HG03571 (cell line): ENCODE measurements at regions not wholly inside any gene's neighbourhood (a gene's known extent, or its start where the extent isn't known, plus 50 kb on each side); places are given as distances from the start of the nearest gene placed in this dataset.
"Not testable (repeated sequence)": the region's sequence is repeated elsewhere in the genome, so short reads cannot be mapped to it uniquely, and the experiment has no call there.

ENCODE experiments used
- ATAC-seq: cut with Tn5 transposase; IDR thresholded peaks from one replicate; pipeline ENCODE4 v1.9.1; 2021; ENCODE audit not compliant: unreplicated experiment

DNA sequence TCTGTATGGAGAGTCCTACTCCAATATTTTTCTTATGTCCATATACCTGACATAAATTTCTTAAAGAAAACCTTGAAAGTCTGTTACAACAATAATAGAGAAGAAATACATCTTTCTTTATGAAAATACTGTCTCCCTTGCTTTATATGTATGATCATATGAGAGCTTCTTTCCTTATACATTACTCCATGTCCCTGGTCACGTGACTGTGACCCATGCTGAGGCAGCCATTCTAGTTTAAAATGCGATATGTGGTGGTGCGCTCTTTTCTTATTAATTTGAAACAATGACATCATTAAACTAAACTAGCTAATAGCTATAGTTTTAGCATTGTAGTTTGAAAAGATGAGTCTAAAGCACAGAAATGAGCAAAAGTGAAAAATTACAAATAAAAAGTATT is 1120.3 kb upstream of the PRR20A start:
- ATAC-seq = no peak

DNA sequence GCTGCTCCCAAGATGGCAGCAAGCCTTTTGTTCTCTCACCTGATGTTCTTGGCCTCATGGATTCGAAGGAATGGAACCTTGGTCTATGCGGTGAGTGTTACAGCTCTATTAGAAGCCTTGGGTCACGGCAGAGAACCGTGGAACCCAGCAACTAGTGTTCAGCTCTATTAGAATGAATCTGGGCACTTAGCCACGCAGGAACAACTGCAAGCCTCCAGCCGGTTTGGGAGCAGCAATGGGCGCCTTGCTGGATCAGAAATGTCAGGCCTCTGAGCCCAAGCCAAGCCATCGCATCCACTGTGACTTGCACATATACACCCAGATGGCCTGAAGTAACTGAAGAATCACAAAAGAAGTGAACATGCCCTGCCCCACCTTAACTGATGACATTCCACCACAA is 1100.7 kb upstream of the PRR20A start:
- no peak for ATAC-seq

DNA sequence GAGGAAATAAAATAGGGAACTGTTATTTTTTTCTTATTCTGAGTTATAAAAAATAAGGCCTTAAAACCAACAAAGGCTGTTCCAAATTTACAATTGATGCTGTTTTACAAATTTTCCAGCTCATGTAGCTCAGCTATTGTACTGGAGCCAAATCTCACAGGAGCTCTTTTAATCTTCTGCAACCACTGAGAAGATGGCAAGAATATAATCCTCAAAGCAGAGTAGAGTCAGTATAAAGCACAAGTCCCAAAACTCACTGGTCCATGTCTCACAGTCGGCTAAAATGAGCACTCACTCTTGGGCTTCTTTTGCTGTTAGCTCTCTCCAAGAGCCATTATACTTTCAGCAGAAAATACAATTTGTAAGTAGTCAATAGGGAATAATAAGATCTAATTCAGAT is 1074.4 kb upstream of the PRR20A start:
- no peak for ATAC-seq

DNA sequence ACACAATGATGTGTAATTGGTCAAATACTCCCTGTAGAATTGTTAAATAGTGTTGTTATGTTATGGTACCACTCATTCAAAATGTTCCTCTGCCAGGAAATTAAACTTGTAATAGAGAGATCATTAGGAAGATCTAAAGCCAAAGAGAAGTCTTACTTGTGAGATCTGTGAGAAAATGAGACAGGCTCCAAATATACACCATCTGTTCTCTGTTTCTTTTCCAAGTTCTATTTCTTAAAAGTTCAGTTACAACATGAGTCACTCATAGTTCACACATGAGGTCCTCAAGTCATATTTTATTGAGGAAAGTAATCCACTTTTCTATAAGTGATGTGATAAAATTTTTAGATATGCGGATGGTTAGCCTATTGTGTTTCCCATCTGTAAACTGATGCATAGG is 1038.1 kb upstream of the PRR20A start:
- ATAC-seq = no peak

DNA sequence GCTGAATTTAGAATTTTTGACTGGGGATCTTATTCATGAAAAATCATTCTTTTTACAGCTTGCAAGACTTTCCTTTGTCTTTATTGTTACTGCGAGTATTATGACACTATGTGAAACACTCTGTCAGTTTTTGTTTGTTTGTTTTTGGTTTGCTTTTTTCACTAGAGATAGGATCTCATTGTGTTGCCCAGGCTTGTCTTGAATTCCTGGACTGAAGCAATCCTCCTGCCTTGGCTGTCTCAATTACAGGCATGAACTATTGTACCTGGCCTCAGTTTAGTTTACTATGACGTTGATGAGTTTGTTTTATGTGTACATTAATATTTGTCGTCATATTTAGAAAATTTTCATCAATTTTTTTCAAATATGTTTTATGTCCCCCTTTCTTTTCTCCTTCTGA is 1030.0 kb upstream of the PRR20A start:
- ATAC-seq = no peak

GRCh38 chr13:56134524-56134923 is 1006.2 kb upstream of the PRR20A start:
- no peak for ATAC-seq

DNA sequence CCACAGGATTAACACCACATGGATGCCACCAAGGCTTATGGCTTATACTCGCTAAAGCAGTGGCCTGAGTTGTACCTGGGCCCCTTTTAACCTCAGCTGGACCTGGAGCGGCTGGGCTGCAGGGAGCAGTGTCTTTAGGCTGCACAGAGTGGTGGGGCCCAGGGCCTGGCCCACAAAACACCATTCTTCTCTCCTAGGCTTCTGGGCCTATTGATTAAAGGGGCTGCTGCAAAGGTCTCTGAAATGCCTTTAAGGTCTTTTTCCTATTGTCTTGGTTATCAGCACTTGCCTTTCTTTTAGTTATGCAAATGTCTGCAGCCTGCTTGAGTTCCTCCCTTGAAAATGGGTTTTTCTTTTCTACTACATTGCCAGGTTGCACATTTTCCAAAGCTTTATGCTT is 973.9 kb upstream of the PRR20A start:
- no peak for ATAC-seq

- no peak for ATAC-seq
Observed at GRCh38 chr13:56168581-56168980, 972.1 kb upstream of the PRR20A start.

- no peak for ATAC-seq
Observed at GRCh38 chr13:56173346-56173745, 967.4 kb upstream of the PRR20A start.

DNA sequence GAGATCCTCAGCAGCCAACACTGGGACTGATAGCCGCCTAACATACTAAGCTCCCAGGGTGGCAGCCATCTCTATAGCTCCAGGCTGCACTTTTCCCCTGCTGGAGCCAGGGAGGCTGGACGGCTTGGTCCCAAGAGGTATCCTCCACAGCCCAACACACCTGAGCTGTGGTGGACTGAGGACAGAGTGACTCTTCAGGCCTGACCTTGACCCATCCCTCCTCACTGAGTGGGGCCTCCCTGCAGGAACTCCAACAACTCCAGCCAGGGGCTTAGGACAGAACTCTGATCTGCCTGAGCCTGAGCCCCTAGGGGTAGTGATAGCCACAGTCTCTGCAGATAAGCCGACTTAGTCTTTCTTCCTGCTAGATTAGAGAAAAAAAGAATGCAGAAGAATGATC is 958.1 kb upstream of the PRR20A start:
- ATAC-seq = no peak

- ATAC-seq = no peak
Observed at GRCh38 chr13:56187331-56187730, 953.4 kb upstream of the PRR20A start.

DNA sequence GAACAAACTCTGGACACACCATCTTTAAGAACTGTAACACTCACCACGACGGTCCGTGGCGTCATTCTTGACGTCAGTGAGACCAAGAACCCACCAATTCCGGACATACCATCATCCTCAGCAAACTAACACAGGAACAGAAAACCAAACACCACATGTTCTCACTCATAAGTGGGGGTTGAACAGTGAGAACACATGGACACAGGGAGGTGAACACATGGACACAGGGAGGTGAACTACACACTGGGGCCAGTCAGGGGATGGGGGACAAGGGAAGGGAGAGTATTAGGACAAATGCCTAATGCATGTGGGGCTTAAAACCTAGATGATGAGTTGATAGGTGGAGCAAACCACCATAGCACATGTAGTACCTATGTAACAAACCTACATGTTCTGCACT is 952.1 kb upstream of the PRR20A start:
- not testable (repeated sequence) for ATAC-seq

- ATAC-seq = no peak
Observed at GRCh38 chr13:56189439-56189838, 951.3 kb upstream of the PRR20A start.

- no peak for ATAC-seq
Observed at GRCh38 chr13:56189978-56190377, 950.7 kb upstream of the PRR20A start.

GRCh38 chr13:56198350-56198749 is 942.4 kb upstream of the PRR20A start:
- ATAC-seq = no peak

DNA sequence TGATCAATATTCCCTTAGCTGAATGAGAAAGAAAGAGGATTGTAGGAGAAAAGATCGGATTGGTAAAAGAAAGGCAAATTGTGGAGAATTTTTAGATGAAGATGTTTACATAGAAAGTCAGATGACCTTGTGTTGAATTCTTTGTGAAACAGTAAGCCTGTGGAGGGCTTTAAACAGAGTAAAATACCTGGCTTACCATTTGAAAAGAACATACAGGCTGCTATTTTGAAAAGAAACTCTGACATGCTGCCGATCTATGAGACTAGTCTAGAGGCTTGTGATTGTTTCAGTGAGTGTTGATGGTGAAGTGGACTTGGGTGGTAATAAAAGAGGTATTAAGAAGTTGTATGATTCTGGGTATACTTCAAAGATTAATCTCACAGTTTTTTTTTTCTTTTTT is 938.9 kb upstream of the PRR20A start:
- no peak for ATAC-seq

- no peak for ATAC-seq
Observed at GRCh38 chr13:56216221-56216620, 924.5 kb upstream of the PRR20A start.

DNA sequence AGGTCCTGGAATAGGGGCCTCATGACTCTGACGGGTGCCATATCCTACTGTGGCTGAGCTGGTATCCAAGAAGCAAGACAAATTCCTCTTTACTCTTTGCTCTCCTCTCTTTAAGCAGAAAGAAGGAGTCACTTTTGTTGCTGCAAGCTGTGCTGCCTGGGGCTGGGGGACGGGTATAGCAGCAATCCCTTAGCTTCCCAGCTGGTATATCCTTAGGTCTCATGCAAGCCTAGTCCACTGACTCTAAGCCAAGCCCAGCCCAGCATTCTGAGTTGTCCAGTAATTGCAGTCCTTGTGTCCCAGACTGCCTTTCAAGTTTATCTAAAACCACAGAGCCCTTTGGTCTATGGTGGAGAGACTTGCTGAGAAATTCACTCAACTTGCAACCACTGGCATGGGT is 893.0 kb upstream of the PRR20A start:
- ATAC-seq = no peak

DNA sequence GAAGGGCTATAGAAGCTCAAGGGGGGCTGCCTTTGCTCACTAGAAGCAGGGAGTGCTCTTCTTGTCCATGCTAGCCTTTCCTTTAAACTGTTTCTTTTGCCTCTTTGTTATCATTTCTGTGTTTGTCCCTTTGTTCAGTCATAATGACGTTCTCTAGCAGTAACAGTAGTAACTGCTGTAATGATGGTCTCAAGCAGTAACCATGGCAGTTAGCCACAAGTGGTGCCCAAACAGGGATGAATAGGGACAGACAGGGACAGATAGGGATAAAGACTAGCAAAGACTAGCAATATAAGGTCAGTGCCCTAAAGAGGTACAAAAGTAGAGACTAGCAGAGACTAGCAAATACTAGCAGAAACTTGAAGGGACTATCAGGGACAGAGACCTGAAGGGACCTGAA is 869.0 kb upstream of the PRR20A start:
- ATAC-seq = no peak

DNA sequence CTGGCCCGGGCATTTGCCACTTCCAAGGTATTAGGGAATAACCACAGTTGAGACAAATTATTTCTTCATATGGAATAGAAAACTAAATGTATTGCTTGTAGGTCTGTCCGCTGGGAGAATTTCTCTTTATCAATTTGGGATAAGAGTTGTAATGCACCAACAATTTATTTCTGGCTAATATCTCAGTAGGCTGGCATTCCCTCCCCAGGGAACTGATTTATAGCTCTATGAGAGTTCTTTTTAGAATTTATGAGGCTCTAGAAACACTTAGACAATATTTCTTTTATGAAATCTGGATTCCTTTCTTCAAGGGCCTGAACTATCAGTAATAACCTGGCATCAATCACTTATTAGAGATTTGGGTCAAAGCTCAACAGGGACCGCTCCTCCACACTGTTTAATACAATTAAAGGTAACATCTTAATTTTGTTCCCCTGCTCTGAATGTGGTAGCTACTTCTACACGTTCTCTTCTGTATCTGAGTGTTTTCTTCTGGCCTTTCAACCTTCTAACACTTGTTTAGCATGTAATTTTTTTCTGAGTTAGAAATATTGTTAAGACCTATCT is 857.4 kb upstream of the PRR20A start:
- no peak for ATAC-seq

GRCh38 chr13:56299650-56300049 is 841.1 kb upstream of the PRR20A start:
- ATAC-seq = no peak

- ATAC-seq = no peak
Observed at GRCh38 chr13:56314765-56315164, 826.0 kb upstream of the PRR20A start.

DNA sequence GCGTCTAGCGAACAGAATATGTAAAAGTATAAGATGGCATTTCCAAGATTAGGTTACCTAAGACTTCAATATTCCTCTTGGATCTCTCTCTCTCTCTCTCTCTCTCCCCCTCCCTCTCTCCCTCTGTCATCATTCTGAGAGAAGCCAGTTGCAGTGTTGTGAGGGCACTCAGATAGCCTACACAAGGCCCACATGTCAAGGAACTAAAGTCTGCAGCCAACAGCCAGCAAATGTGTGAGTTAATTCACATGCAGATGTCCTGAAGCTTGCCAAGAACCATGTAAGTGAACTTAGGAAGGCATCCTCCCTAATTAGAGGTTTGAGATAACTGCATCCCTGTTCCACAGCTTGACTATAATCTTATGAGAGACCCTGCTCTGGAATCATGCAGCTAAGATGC is 822.9 kb upstream of the PRR20A start:
- ATAC-seq = no peak

DNA sequence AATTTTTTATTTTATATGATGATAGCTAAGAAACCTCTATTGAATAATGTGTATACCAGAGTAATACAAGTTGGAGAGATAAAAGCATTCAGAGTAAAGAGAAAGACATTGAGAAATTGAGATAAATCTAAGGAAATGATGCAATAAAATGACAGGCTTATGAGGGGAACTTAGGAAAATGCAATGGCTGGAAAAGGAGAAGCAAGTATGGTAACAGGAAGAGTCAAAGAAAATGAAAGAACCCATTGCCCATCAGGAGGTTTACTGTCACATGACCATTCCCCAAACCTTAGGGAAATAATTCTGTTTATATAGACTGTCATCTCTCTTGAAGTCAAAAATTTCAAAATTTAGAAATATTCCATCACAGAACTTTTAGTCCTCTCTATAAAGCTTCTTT is 808.0 kb upstream of the PRR20A start:
- ATAC-seq = no peak
